ENCODE measurements at regions not wholly inside any gene's neighbourhood (a gene's known extent, or its start where the extent isn't known, plus 50 kb on each side); places are given as distances from the start of the nearest gene placed in this dataset.
"Not testable (repeated sequence)": the region's sequence is repeated elsewhere in the genome, so short reads cannot be mapped to it uniquely, and the experiment has no call there.

DNA sequence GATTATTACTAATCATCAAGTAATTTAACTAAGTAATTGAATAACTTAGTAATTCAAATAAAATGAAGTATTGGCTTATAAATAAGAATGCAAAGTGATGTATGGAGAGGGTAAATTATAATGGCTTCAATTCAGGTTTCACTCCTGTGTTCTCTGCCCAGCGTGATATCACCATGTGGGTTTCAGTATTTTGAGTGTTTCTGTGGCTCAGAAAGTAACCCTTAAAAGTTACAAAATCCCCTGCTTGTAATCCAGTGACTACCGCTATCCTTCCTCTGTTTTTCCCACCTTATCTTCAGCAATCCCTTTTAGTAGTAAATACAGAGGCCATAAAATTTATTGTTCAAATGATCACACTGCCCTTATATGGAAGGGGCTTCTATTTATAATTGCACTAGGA, 316.4 kb upstream of the CFAP20DC start:
- Histone ChIP-seq H3K4me1 (ENCODE audit: insufficient read depth, poor library complexity, severe bottlenecking) (peaks cover 17% of the 10 kb centered on the region), H3K36me3 (ENCODE audit: low read depth) (no peaks in the 10 kb centered on the region), H3K27me3 (ENCODE audit: insufficient read depth, poor library complexity, severe bottlenecking) (no peaks in the 10 kb centered on the region), H3K9me3 (ENCODE audit: severe bottlenecking) (no peaks in the 10 kb centered on the region), H3K4me3 (ENCODE audit: severe bottlenecking) (no peak overlapping the region), H3K27ac (ENCODE audit: poor library complexity, severe bottlenecking) (no peak overlapping the region)
- TF ChIP-seq, protein P1, sequence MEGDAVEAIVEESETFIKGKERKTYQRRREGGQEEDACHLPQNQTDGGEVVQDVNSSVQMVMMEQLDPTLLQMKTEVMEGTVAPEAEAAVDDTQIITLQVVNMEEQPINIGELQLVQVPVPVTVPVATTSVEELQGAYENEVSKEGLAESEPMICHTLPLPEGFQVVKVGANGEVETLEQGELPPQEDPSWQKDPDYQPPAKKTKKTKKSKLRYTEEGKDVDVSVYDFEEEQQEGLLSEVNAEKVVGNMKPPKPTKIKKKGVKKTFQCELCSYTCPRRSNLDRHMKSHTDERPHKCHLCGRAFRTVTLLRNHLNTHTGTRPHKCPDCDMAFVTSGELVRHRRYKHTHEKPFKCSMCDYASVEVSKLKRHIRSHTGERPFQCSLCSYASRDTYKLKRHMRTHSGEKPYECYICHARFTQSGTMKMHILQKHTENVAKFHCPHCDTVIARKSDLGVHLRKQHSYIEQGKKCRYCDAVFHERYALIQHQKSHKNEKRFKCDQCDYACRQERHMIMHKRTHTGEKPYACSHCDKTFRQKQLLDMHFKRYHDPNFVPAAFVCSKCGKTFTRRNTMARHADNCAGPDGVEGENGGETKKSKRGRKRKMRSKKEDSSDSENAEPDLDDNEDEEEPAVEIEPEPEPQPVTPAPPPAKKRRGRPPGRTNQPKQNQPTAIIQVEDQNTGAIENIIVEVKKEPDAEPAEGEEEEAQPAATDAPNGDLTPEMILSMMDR (IDR thresholded peaks at IDR 0.05; ENCODE audit: poor library complexity, severe bottlenecking): no peak
- ATAC-seq (ENCODE audit: low read depth): no peak
- no peak for DNase-seq (ENCODE audit: low spot score)

DNA sequence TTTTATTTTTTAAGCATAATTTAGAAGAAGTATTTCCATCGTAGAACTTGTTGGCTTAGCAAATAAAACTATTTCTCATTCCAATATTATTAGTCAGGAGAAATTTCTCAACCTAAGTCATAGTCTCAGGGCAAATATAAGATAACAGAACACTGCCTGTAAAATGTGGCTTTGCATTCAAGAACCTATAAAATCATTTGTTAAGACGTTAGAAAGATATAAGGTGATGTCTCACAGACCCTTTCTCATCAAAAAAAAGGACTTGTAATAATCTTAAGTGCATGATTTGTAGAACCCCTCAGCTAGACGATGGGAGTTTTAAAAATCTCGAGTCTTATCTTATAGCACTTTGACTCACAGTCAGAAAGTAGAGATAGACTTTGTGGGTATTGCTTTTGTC, 314.7 kb upstream of the CFAP20DC start:
- Histone ChIP-seq H3K36me3 (ENCODE audit: low read depth) (no peaks in the 10 kb centered on the region), H3K27ac (ENCODE audit: poor library complexity, severe bottlenecking) (peak overlapping the region; percentile 15), H3K4me3 (ENCODE audit: severe bottlenecking) (no peak overlapping the region), H3K27me3 (ENCODE audit: insufficient read depth, poor library complexity, severe bottlenecking) (no peaks in the 10 kb centered on the region), H3K4me1 (ENCODE audit: insufficient read depth, poor library complexity, severe bottlenecking) (peaks cover 17% of the 10 kb centered on the region), H3K9me3 (ENCODE audit: severe bottlenecking) (no peaks in the 10 kb centered on the region)
- ATAC-seq (ENCODE audit: low read depth): peak; percentile 44
- TF ChIP-seq, protein P1 (IDR thresholded peaks at IDR 0.05; ENCODE audit: poor library complexity, severe bottlenecking): no peak
- DNase-seq (ENCODE audit: low spot score): no peak

DNA sequence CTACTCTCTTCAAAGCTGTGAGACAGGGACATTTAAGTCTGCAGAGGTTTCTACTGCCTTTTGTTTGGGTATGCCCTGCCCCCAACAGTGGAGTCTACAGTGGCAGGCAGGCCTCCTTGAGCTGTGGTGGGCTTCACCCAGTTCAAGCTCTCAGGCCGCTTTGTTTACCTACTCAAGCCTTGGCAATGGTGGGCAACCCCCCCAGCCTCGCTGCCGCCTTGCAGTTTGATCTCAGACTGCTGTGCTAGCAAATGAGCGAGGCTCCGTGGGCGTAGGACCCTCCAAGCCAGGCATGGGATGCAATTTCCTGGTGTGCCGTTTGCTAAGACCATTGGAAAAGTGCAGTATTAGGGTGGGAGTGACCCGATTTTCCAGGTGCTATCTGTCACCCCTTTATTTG, 310.5 kb upstream of the CFAP20DC start:
- H3K4me3 ChIP-seq (ENCODE audit: severe bottlenecking); H3K9me3 ChIP-seq (ENCODE audit: severe bottlenecking); H3K27ac ChIP-seq (ENCODE audit: poor library complexity, severe bottlenecking); ATAC-seq (ENCODE audit: low read depth); H3K27me3 ChIP-seq (ENCODE audit: insufficient read depth, poor library complexity, severe bottlenecking); H3K36me3 ChIP-seq (ENCODE audit: low read depth); DNase-seq (ENCODE audit: low spot score): not testable (repeated sequence)
- H3K4me1 ChIP-seq (ENCODE audit: insufficient read depth, poor library complexity, severe bottlenecking): peaks cover 10% of the 10 kb centered on the region

DNA sequence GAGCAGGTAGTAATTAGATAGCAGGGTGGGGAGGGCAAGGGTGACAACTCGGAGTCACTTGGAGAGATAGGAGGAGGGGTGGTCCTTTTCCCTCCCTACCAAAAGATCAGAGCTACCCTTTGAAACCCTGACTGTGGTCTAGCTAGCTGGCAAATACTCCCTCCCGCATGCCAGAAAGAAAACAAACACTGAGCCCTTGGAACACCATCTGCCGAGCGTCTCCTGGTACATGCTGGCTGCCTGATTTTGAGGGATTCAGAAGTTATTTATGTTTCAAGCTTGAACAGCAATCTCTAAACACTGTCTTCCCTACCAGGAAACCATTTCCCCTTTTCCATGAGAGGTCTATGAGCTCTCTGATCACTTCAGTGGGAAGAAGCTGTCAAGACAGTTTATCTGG, 291.6 kb upstream of the CFAP20DC start:
- TF ChIP-seq, protein P1 (IDR thresholded peaks at IDR 0.05; ENCODE audit: poor library complexity, severe bottlenecking): no peak
- no peaks in the 10 kb centered on the region for H3K4me1 ChIP-seq (ENCODE audit: insufficient read depth, poor library complexity, severe bottlenecking)
- no peaks in the 10 kb centered on the region for H3K36me3 ChIP-seq (ENCODE audit: low read depth)
- DNase-seq (ENCODE audit: low spot score): no peak
- ATAC-seq (ENCODE audit: low read depth): no peak
- no peaks in the 10 kb centered on the region for H3K9me3 ChIP-seq (ENCODE audit: severe bottlenecking)
- H3K4me3 ChIP-seq (ENCODE audit: severe bottlenecking): no peak overlapping the region
- H3K27me3 ChIP-seq (ENCODE audit: insufficient read depth, poor library complexity, severe bottlenecking): no peaks in the 10 kb centered on the region
- no peak overlapping the region for H3K27ac ChIP-seq (ENCODE audit: poor library complexity, severe bottlenecking)

- no peak overlapping the region for H3K27ac ChIP-seq (ENCODE audit: poor library complexity, severe bottlenecking)
- TF ChIP-seq, protein P1 (IDR thresholded peaks at IDR 0.05; ENCODE audit: poor library complexity, severe bottlenecking): no peak
- H3K9me3 ChIP-seq (ENCODE audit: severe bottlenecking): no peaks in the 10 kb centered on the region
- no peak for DNase-seq (ENCODE audit: low spot score)
- ATAC-seq (ENCODE audit: low read depth): no peak
- H3K4me3 ChIP-seq (ENCODE audit: severe bottlenecking): no peak overlapping the region
- H3K4me1 ChIP-seq (ENCODE audit: insufficient read depth, poor library complexity, severe bottlenecking): no peaks in the 10 kb centered on the region
- H3K27me3 ChIP-seq (ENCODE audit: insufficient read depth, poor library complexity, severe bottlenecking): no peaks in the 10 kb centered on the region
- no peaks in the 10 kb centered on the region for H3K36me3 ChIP-seq (ENCODE audit: low read depth)
These were observed 290.0 kb upstream of the CFAP20DC start for GRCh38 chr3:59339818-59340217.

All from RWPE2 (cell line).